Stromal cell of bone marrow (primary cell): ENCODE measurements at regions not wholly inside any gene's neighbourhood (a gene's known extent, or its start where the extent isn't known, plus 50 kb on each side); places are given as distances from the start of the nearest gene placed in this dataset.
"Not testable (repeated sequence)": the region's sequence is repeated elsewhere in the genome, so short reads cannot be mapped to it uniquely, and the experiment has no call there.

Experiments used
- DNase-seq: peaks from one replicate; pipeline ENCODE4 v3.0.0-alpha.2; 2012; ENCODE audit warnings: low read depth

DNA sequence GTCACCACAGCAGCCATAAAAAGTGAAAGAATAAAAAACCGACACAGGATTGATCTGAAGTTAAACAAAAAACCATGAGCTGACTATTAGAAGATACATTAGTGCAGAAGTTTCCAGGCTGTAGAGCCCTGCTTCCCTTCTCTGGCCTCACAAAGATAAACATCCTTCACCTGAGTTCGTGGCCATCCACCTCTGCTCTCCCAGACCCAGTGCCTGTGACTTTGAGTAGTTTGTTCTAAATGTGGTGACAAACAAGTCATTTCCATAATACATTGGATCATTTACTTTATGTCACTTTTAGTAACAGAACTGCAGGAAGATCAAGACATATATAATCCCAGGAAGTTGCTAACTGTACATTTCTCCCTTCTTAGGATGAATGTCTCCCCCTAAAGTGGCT is 241.9 kb upstream of the MAP2 start:
- no peak for DNase-seq

DNA sequence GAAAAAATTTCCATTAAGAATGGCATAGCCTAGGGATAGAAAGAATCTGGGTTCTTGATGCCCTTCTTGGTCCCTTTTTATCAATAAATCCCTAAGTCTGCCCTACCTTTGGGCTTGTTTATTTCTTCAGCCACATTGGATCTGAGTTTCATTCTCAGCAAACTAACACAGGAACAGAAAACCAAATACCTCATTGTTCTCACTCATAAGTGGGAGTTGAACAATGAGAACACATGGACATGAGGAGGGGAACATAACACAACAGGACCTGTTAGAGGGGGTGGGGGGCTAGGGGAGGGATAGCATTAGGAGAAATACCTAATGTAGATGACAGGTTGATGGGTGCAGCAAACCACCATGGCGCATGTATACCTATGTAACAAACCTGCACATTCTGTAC is 237.0 kb upstream of the MAP2 start:
- DNase-seq, result not testable (repeated sequence)

- DNase-seq, result no peak
These were observed 234.0 kb upstream of the MAP2 start for GRCh38 chr2:209189893-209190292.

DNA sequence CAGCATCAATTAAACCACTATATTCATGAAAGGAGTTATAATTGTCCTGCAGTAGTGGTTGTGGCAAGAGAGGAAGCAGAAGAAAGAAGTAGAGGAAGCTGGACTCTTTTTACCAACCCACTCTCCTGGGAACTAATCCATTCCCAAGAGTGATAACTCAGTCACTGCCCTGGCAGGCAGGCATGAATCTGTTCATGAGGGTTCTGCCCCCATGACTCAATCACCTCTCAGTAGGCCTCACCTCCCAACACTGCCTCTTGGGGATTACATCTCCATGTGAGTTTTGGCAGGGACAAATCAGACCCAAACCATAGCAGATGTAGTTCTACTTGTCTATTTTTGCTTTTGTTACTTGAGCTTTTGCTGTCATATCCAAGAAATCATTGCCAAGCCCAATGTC is 232.7 kb upstream of the MAP2 start:
- DNase-seq, result no peak

DNA sequence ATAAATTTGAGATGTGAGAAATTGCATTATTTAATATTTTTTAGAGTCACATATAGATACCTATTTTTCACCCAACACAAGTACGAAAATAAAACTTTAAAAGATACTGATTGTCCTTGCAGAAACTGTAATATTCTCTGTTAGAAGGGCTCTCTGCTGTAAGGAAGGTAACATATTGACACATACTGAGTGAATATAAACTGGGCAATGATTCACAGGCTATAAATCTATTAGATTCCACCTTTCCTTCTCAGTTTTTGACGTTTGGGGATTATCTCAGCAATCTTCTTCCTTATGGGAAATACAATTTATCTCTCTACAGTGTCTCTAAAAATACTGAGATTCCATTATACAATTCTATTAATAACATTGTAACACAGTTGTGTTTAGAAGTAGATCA is 229.1 kb upstream of the MAP2 start:
- DNase-seq, result no peak

DNA sequence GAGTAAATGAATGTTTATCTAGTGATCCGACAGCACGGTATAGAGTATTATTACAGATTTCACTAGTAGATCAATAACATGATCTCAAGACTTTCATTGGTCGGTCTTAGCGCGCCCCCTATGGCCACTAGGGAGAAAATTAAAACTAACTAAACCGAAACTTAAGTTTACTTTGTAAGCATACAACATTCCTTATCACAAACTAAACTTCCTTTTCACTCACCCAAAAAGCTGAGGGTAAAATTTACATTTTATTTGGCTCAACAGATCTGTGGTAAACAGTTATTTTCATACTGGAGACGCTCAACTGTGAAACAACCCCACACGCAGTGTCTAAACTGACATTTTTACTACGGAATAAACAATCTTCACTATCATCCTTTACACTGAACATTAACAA is 215.6 kb upstream of the MAP2 start:
- DNase-seq, result no peak

- no peak for DNase-seq
These were observed 213.9 kb upstream of the MAP2 start for GRCh38 chr2:209209943-209210342.

GRCh38 chr2:209230560-209230959 is 193.3 kb upstream of the MAP2 start:
- no peak for DNase-seq

DNA sequence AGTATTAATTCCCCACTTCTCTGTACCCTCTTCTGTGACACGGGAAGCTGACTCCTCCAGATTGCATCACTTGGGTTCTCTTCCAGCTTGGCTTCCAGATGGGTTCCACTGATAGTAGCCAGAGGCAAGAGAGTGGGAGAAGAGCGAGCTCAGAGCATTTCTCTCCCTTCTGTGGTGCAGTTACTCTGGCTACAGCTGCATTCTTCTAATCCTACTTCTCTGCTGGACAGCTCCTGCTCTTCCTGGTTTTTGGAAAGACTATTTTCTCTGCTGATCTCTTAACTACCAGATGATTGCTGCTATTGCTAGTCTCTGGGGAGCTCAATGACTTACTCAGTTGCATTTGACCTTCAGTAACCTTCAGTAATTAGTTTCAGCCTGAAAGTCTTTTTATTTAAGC is 187.5 kb upstream of the MAP2 start:
- DNase-seq, result no peak

- no peak for DNase-seq
These were observed 184.9 kb upstream of the MAP2 start for GRCh38 chr2:209238765-209239584.

- no peak for DNase-seq
These were observed 184.3 kb upstream of the MAP2 start for GRCh38 chr2:209239585-209239938.

DNA sequence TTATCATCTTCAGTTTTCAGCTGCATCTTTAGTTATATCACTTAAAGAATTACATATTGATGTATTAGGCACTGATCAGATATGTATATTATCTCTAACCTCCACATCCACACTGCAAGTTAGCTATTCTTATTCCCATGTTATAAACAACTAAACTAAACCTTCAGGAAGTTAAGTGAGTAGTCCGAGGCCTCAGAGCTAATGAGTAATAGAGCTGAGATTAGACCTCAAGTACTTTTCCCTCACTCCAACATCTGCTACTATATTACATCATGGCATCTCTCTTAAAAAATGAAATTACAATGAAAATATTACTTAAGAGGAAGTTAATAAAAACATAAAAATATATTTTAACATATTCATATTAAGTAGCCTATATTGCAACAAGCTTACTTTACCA is 183.6 kb upstream of the MAP2 start:
- DNase-seq, result no peak

DNA sequence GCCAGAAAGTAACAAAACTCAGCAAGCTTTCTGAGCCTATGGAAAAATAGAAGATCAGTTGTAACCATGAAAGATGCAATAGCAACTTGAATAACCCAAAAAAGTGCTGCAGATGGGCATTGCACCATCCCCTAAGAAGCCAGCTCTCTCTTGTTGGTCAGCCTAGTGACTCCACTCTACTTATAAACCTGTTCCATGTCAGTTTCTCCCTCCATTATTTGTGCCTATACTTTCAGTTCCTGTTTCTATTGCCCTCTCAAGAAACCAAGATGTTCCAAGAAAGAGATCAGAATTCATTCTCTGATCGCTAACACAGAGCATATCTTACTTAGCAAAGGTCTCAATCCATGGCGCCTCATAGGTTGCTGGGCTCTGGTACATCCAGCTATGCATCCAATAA is 170.3 kb upstream of the MAP2 start:
- no peak for DNase-seq

DNA sequence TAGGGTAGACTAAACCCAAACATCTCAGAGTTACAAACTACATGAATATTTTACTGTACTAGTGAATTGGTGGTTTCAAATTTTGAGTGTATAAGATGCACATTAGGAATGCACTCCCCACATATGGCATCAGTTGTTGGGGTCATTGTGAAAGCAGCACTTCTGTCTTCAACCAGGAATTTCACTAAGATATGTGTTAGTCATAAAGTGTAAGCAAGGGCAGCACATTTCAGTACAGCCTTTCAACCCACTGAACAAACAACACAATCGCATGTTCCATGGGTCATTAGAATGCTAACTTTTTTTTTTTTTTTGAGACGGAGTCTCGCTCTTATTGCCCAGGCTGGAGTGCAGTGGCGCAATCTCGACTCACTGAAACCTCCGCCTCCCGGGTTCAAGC is 164.1 kb upstream of the MAP2 start:
- no peak for DNase-seq

- no peak for DNase-seq
These were observed 163.6 kb upstream of the MAP2 start for GRCh38 chr2:209260281-209260680.

GRCh38 chr2:209261366-209262053 is 162.3 kb upstream of the MAP2 start:
- DNase-seq, result not testable (repeated sequence)

DNA sequence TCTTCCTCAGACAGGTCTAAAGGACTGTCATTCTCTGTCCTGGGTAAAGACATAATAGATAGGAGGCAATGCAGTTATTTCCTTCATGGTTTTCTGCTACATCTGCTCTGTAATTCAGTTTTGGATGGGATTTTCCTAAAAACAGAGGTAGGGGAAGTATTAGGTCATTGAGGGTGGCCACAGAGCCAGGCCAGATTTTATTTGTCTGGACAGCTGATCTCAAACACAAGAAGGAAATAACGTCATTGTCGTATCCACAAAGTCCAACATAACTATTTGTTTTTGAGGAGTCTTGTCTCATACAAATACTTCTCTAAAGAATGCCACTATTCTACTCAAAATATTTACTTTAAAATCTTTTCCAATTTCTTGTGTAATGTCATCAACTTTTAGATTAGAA is 154.8 kb upstream of the MAP2 start:
- no peak for DNase-seq

- DNase-seq, result no peak
These were observed 147.8 kb upstream of the MAP2 start for GRCh38 chr2:209276000-209276399.

DNA sequence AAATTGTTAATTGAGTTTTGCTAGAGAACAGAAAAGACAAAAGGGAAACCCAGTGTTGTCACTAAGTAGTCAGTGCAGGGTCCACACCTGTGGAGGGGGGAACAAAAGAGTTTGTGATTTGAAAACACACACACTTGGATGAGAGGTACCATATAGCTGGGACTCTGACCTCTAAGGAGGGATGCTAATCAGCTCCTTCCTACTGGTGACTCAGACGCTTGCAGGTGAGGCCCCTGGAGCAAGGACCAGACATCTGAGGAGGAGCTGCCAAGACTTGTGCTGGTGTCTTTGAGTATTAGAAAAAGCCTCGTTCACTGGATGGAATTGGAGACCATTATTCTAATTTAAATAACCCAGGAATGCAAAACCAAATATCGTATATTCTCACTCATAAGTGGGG is 146.4 kb upstream of the MAP2 start:
- no peak for DNase-seq

DNA sequence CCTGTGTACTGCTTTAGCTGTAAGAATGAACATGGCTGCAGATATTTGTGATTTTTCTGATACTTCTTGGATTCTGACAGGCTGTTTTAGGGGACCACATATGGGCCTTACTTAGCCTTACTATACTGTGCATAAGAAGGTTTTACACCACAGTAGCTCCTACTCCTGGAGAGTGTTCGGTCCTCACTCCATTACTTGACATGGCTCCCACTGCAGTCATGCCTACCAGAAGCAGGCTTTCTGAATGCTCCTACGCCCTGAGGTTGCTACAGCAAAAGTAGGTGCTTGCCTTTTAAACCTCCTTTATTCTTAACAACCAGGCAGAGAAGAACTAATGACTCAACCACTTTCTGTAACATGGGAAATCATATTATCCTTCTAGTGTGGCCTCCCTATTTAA is 125.2 kb upstream of the MAP2 start:
- DNase-seq, result no peak

GRCh38 chr2:209299478-209299877 is 124.4 kb upstream of the MAP2 start:
- DNase-seq, result not testable (repeated sequence)

- DNase-seq, result not testable (repeated sequence)
These were observed 123.1 kb upstream of the MAP2 start for GRCh38 chr2:209300766-209301165.

- DNase-seq, result no peak
These were observed 118.8 kb upstream of the MAP2 start for GRCh38 chr2:209305026-209305425.

DNA sequence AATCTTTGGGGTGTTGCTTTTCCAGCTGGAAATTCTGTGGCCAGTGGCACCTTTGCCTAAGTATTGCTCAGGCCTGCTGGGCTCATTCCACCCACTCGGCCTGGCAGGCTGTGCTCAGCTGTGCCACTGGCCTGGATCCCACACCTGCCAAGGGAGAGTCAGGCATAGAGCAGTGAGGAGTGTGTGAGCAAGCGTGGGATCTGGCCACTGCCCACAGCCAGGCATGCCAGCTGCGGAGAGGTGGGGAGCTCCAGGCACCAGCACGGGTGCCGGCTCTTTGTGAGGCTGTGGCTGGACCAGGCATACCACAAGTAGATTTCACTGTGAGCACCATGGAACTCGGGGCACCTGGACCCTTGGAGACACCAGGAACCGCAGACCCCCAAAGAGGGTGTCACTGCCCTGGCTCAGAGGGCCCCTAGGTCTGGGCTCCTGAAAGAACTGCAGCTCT is 118.1 kb upstream of the MAP2 start:
- no peak for DNase-seq
